ENCODE measurements at regions not wholly inside any gene's neighbourhood (a gene's known extent, or its start where the extent isn't known, plus 50 kb on each side); places are given as distances from the start of the nearest gene placed in this dataset.
A peak's percentile ranks its signal among the peaks of the same experiment; 100 is the strongest.

- TF ChIP-seq KMT2A (CRISPR knock-in tag; IDR thresholded peaks at IDR 0.05): no peak
- TF ChIP-seq ZNF552 (CRISPR knock-in tag; IDR thresholded peaks at IDR 0.05; ENCODE audit: borderline replicate concordance): no peak
- no peak for TF ChIP-seq ZNF230 (CRISPR knock-in tag; IDR thresholded peaks at IDR 0.05)
- TF ChIP-seq SRY (CRISPR knock-in tag; IDR thresholded peaks at IDR 0.05): no peak
- TF ChIP-seq ZNF318 (CRISPR knock-in tag; IDR thresholded peaks at IDR 0.05): no peak
- no peak for TF ChIP-seq ETV5 (CRISPR knock-in tag; IDR thresholded peaks at IDR 0.05; ENCODE audit: borderline replicate concordance)
- no peak for TF ChIP-seq DDIT3 (CRISPR knock-in tag; IDR thresholded peaks at IDR 0.05)
- TF ChIP-seq ZNF143 (CRISPR knock-in tag; IDR thresholded peaks at IDR 0.05): no peak
- TF ChIP-seq AFF4 (CRISPR knock-in tag; IDR thresholded peaks at IDR 0.05): no peak
- TF ChIP-seq CREBL2 (CRISPR knock-in tag; IDR thresholded peaks at IDR 0.05; ENCODE audit: borderline replicate concordance): no peak
- peak; percentile 75; the same call in 1 of the 2 replicates for TF ChIP-seq NFIB (CRISPR knock-in tag; IDR thresholded peaks at IDR 0.05; ENCODE audit: borderline replicate concordance)
- TF ChIP-seq ARID2 (CRISPR knock-in tag; IDR thresholded peaks at IDR 0.05; ENCODE audit: borderline replicate concordance): no peak
- TF ChIP-seq TBL1XR1 (IDR thresholded peaks at IDR 0.05; ENCODE audit: borderline replicate concordance, low read length, partially characterized antibody): no peak
- TF ChIP-seq PHB2 (IDR thresholded peaks at IDR 0.05; ENCODE audit: partially characterized antibody): no peak
- TF ChIP-seq LBX2 (CRISPR knock-in tag; IDR thresholded peaks at IDR 0.05; ENCODE audit: borderline replicate concordance): no peak
- 0 out of 2 replicates have a peak, but pooled peaks have one; percentile 18 for TF ChIP-seq RXRB (CRISPR knock-in tag; IDR thresholded peaks at IDR 0.05; ENCODE audit: borderline replicate concordance)
These were observed 566.2 kb upstream of the NRSN1 start (continued) for GRCh38 chr6:23559587-23560343.

Measured in HepG2 (cell line).